Putamen (tissue), 1 donor: ENCODE measurements at regions not wholly inside any gene's neighbourhood (a gene's known extent, or its start where the extent isn't known, plus 50 kb on each side); places are given as distances from the start of the nearest gene placed in this dataset.
"Not testable (repeated sequence)": the region's sequence is repeated elsewhere in the genome, so short reads cannot be mapped to it uniquely, and the experiment has no call there.

Experiments
- DNase-seq: peaks from one replicate; pipeline ENCODE4 v3.0.0-alpha.2; 2016; ENCODE audit warnings: low spot score

DNA sequence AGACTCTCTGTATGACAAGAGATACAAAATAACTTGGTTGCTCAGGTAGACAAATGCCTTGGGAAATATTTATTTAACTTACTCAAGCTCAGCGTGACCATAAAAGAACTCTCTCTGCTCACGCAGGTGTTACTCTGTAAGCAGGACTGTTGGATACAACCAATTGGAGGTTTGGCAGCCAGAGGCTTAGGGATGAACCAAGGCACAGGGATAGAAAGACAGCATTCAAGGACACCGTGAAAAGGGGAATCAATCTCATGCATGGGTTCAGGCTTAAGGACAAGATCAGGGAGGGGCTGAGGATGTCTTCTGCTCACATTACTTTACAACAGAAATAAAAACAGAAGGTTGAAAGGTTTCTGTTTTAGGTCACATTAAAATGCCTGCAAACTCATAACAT is 389.0 kb upstream of the BRINP1 start:
- no peak for DNase-seq

DNA sequence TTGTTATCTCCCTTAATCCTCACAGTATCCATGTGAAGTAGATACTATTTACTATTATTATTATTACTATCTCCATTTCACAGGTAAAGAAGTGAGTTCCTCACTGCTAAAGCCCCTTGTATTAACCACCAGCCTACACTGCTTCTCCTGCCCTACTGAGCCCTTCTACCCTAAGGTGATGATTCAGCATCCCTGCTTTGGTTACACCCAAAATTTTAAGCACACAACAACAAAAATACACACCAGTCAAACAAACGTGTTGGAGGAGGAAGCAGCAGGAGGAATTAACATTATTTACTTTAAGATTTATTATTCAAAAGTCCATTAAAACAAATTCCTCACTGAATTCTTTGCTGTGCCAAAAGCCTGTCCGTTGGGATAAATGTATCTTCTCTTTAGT is 370.2 kb upstream of the BRINP1 start:
- no peak for DNase-seq

DNA sequence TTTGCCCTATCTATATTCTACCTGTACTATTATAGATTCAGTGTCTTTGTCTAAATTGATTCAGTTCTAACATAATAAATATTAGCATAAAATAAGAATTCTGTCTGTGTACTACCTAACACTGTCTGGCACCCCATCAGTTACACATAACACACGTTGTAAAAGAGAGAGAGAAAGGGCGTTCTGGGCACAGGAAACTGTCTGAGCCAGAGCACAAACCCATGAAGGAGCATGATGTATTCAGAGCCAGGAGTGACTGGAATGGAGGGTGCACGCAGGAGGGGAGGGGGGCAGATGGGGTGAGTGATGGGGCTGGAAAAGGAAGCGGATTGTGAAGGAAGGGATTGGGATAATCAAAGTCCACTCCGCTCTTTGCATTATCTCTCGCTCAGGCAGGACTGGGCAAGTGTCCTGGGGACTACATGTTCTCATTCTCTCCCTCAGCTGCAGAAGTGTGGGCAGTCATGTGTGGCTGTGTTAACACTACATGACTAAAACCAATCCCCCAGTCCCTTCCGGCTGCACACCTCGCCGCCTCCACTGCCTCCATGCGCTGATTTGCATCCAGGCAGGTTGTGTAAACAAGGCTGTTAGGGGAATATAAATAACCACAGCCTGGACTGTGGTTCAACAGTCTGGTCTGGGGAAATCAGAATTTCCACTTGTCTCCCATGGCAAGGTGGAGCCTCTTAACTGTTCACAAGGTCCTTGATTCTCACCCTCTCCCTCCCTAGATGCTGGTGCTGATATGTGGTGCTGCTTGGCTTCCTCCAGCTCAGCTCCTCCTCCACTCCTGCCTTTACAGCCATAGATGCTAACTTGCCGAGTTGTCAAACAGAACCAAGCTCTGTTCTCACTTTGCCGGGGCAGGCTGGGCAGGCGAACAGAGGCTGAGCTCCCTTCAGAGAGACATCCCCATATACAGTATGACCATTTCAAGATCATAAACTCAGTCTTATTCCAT is 367.5 kb upstream of the BRINP1 start:
- no peak for DNase-seq

DNA sequence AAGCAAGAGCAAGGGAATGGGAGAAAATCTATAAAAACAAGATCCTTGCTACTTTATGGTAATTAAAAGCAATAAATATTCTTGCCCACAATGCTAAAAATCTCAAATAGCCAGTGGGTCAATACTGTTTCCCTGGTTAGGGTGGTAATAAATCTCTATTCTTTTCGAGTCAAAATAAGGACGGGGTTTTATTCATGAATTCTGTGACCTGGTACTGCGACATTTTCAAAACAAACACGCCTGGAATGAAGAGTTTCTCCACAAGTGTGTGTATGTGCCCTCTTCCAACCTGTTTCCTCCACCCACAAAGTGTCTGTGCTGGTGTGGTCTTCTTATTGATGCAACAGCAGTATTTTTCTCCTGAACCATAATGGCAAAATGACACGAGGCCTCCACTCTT is 358.8 kb upstream of the BRINP1 start:
- DNase-seq = no peak

DNA sequence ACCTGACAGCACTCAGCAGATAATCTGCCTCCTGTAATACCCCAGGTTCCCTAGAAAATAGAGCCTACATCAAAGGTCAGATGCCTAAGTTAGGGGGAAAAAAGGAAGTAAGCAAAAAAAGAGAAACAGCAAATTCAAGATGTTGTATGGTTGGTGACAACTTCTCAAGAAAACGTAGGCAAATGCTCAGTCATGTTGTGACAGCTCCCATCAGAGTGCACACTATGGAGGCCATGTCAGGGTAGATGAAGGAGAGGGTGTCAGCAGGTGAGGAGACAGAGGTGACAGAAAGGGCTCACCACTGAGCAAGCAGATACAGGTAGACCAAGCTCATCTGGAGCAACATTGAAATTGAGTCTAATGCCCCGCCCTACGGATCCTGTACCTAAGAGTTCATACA is 356.8 kb upstream of the BRINP1 start:
- no peak for DNase-seq

DNA sequence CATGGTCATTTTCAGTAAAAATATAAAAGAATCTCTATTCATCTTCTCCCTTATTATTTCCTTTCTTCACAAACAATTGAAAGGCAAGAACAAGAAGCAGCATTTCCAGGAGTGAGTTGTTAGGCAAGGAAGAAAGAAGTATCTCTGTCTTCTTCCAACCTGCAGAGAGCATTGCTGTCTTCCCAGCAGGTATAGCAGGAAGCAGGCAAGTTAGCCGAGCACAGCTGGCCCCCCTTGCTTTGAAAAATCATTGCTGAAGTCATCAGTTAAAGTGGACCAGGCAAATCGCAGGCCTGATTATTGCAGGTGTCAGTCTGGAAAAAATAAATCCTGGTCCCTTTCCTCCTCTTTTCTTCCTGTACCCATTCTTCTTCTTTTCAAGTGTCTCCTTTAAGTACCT is 353.1 kb upstream of the BRINP1 start:
- no peak for DNase-seq

DNA sequence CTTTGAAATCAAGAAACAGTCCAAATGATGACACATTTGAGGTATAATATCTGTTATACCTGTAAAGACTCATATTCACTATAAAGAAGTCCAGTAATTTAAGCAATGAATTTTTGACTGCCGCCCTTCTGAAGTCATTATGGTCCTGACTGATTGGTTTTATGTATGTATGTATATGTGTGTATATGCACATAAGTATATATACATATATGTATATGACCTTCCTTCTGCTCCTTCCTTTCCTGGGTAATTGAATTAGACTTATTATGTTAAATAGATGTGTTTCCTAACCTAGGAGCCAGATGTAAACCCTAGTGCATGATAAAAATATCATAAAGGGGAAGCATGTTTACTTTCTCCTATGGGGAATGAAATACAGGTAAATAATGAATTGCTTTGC is 343.1 kb upstream of the BRINP1 start:
- no peak for DNase-seq

DNA sequence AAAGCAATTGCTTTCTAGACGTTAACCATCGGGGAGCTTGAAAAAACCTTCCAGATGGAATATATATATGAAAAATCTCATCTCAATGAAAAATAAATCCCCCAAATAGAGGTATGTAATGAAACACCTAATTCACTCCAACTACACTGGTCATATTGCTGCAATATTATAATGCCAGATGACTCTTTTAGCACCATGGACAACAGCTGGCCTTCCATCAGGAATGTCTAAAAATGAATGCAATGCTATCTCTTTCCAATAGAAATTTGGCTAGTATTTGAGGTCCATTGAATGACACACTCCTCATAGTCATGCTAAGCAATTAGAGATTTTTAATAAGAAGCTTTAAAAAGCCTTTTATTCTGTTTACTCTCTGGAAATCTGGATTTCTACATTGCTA is 340.2 kb upstream of the BRINP1 start:
- no peak for DNase-seq

DNA sequence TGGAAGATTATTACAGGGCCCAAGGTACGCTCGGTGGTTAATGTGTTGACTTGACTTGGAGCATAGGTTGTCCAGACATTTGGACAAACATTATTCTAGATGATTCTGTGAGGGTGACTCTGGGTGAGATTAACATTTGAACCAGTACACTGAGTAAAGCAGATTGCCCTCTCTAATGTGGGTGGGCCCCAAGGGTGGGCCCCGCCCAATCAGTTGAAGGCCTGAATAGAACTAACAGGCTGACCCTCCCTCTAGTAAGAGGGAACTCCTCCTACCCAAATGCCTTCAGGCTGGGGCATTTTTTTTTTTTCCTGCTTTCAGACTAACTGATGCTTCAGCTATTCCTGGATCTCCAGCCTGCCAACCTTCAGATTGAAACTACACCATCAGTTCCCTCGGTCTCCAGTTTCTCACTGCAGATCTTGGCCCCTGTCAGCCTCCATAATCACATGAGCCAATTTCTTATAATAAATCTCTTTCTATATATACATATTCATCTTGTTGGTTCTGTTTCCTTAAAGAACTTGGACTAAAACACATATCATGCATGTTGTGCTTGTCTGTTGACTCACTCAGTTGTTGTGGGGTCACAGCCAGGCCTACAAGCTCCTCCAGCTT is 338.1 kb upstream of the BRINP1 start:
- DNase-seq = no peak

DNA sequence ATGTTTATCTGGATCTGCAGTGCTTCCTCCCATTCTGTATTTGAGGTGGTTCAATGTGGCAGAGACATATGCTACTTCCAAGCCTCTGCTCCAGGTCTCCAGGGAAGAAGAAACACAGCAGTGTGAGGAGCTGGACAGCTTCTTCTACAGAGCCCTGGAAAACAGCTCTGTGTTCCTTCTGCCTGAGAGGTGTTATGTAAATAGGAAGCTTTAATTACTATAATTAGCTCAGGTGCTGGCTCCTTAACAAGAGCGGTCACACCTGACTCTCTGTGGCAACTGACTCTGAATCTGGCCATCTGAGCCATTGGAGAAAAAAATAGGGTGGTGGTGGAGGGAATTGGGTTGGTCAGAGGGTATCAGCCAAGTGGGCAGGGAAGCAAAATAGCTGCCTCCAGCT is 332.4 kb upstream of the BRINP1 start:
- DNase-seq = no peak

DNA sequence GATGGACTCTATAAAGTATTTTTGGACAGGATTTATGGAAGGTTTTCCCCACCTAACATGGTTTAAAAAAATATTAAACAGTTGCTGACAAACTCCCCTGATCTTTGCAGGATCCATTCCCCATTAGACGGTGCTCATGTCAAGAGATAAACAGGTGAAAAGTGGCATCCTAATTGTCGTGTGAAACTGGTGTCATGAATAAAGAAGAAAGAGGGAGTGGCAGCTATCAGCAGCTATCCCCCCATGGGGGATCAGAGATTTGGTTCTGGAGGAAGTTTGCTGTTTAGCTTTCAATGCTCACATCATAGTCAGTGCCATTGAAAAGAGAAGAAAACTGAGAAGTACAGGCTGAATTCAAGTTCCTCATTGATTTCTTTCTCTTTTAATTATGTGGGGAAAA is 329.3 kb upstream of the BRINP1 start:
- no peak for DNase-seq

DNA sequence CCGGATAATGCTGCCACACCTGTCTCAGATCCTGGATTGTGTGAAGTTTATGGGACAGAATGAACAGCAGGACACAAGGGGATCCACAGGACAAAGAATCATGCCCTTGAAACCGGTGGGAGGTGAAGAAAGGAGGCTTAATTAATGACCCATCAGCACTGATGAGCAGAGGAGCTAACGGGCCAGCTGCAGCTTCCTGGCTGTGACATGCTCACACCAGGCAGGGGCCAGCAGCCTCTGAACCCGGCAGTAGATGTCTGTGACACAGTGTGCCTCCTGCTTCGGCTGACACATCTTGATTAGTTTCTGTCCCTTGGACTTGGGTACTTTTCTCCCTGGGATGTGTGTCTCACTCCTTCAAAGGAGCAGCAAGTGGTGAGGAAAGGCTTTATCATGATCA is 328.8 kb upstream of the BRINP1 start:
- DNase-seq = no peak

DNA sequence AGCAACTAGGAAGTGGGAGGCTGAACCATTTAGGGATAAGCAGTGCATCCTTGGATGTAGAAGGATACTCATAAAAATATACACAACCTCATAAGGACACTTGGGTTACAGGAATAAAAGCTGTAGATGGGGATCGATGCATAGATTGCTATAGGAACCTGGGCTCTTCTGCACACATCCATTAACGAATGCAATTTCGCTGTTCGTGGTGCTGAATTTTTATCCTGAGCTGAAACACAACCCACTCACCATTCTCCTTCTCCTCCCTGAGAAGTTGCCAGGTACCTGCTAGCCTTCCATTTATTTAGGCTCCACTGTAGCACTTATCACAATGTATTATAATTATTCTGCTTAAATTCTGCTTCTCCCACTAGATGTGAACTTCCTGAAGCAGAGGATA is 320.6 kb upstream of the BRINP1 start:
- peak; percentile 11 for DNase-seq

DNA sequence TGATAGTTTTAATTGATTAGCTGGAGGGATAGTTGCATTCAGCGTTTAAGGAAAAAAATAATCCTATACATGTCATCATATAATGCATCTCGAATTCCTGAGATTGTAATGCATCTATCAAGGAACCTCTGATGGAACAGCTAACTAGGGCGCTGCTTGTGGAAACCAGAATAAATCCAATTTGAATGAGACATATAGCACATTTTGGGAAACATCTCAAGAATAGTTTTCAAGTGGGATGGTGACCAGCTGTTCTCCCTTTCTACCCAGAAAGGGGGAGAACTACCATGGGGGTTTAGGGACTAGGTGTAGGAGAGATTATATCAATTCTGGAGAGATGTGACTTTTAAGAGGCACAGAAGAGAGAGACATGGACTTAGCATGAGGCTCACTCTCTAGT is 319.3 kb upstream of the BRINP1 start:
- DNase-seq = no peak

DNA sequence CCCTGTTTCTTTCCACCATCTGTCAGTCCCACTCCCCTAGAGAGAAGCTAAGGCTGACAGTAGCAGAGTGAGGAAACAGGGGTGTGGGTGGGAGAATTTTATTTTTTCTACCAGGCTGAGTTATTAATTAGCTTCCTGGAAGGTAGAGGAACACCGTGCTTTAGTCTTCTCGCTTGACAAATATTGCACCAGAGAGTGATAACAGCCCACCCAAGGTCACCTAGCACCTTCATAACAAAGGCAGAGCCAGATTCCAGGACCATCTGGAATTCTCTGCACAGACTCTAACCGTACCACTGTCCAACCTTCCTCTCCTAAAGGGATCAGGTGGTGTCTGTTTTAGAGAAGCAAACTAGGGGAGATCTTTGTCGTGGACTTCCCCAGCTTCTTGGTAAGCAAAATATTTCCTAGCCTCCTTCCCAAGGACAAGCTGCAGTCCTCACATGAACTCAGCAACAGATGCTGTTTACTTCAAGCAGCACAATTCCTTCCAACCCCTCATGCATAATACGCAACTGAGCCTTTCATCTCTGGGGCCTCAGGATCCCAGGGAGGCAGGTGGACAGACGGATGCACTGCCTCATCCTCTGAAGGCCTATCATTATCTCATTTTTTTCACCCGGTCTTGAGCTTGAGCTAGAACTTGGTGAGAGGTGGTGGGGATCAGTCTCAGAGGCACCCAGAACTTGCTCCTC is 308.7 kb upstream of the BRINP1 start:
- DNase-seq = no peak

DNA sequence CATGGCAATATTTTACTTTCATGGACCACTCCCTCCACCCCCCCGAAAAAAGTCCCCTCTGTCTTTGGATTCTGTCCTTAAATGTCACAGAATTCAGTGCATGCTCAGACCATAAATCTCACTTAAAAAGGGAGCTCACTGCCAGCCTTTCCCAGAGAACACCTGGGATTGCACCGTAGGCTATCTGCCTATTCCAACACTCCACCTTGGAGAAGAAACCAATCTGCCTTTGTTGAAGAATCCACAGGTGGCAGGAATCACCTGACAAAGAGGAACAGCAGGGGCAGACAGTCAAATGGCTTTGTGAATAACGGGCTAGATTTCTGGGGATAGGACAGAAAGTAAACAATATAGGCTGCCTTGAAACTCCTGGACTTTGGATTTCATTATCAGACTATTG is 306.7 kb upstream of the BRINP1 start:
- DNase-seq = no peak

DNA sequence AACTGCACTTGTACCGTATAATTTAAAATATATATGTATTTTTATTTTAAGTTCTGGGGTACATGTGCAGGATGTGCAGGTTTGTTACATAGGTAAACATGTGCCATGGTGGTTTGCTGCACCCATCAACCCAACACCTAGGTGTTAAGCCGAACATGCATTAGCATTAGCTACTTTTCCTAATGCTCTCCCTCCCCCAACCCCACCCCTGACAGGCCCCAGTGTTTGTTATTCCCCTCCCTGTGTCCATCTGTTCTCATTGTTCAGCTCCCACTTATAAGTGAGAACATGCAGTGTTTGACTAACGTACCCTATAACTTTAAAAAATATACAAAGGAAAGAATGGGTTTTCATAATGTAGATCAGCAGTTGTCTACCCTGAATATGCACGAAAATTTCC is 303.5 kb upstream of the BRINP1 start:
- DNase-seq = not testable (repeated sequence)

DNA sequence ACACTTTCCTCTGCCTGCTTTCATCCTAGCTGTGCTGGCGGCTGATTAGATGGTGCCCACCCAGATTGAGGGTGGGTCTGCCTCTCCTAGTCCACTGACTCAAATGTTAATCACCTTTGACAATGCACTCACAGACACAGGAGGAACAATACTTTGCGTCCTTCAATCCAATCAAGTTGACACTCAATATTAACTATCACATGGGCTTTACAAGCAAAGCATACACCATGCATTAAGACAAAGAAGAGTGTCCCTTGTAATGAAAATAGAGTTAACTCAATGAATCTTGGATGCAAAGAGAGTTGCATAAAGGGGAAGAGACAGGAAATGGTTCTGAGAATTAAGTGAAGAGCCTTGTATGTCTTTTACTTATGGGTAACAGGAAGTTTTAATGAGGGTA is 298.7 kb upstream of the BRINP1 start:
- no peak for DNase-seq

DNA sequence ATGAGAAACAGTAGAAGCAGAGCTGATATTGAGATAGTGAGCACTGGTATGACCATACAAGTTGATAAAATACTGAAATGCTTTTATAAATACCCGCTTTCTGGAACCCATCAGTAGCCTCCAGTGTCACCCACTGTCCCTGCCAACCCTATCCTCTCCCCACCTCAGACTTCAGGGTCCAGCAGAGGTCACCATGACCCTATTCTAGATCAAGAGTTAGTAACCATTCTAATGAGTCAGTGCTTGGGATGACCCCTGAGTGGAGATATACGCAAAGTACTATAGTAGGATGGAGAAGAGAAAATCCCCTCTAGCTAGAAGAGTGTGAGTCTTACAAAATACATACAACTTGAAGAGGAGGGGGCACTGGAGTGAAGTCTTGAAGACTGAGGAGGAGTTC is 297.9 kb upstream of the BRINP1 start:
- DNase-seq = no peak

DNA sequence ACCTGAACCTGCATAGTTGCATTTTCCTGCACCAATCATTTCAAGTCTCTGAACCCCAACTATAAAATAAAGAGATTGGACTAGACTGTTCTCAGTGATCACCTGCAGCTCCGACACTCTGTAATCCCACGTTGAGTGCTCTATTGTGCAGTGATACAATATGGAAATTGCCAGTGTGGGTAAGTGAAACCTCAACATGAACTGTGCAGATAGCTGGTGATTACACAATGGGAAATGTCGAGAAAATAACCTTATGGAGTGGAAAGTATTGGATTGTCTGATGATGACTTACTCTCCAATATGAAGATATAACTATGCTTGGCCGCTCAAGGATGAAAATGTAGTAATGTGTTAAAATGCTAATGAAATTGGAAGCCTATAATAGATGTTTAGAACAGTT is 293.1 kb upstream of the BRINP1 start:
- no peak for DNase-seq

DNA sequence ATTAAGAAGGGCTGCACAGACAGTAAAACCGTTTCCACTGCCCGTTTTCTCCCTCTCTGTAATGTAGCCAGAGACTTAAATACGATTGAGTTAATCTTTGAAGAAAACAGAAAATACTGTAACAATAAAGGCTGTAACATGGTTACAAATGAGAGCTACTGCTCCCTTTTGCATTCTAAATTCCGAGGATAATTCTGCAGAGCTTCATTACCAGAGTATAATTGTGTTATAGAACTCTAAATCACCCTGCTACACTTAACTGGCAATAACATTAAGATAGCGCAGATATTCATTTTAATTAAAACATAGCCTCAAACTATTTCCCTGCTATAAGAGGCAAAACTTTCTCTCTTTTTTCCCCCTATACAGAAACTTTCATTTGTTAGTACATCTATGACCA is 283.7 kb upstream of the BRINP1 start:
- no peak for DNase-seq

DNA sequence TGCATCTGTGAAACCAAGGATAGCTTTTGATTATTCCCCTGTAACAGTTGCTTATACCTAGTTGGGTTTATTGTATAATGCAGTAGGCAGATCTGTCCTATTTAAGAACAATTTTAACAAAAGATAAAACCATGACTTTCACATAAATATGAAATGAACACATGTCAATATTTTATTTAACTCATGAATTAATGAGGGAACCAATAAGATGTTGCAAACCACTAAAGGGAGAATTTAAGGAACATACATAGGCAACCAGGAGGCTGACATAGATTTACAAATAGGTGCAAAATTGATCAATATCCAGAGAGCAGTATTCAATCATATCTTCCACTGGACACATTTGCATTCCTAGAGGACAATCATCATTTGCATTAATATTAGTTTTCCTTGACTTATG is 280.0 kb upstream of the BRINP1 start:
- no peak for DNase-seq

DNA sequence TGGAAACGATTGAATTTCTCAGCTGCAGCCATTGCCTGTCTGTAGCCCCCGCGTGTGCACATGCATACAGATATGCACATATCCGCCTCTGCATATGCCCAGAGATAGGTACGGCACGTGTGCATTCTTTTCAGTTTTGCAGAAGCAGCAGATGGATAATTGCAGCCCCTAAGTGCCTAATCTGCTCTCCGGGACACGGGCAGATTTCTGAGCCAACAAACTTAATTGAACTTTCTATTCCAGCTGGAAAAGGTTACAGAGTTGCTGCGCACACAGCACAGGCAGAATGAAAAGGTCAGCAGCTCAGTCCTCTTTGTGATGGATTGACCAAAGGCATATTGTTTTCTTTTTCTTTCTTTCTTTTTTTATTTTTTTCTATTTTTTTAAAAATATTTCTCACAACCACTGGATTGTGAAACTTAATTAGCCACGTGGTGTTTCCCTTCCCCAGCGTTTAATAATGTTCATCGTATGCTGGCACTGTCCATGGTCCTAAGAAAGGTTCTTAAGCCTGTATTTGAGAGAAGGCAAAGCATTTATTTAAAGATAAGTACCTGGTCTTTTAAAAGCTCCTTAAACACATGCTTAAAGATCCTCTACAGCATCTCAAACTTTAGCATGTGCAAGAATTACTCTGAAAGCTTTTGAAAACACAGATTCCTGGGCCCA is 270.2 kb upstream of the BRINP1 start:
- no peak for DNase-seq
